K562 (cell line): ENCODE measurements at regions not wholly inside any gene's neighbourhood (a gene's known extent, or its start where the extent isn't known, plus 50 kb on each side); places are given as distances from the start of the nearest gene placed in this dataset.

Experiments
- ATAC-seq: fragments of 200-7000 bp; cut with Tn5 transposase; 3 replicates; pipeline ENCODE4 v1.9.1; 2020; ENCODE audit warnings: moderate library complexity
- BruUV-seq: library from RNA; stranded (reverse); fragments of 400-500 nt; replicated peaks from 2 replicates; lab custom pipeline; 2021; lab: Mats Ljungman, UMichigan
- CTCF ChIA-PET: fragments of 300-600 bp; formaldehyde crosslinking; extraction: SDS; loops from one replicate; lab custom pipeline; 2021; ENCODE audit warnings: low intra/inter-chr PET ratio; lab: Yijun Ruan, JAX
- POLR2A ChIA-PET: fragments of 300-600, 350-650 bp; sonication (Branson Sonifier 250); formaldehyde crosslinking; extraction: SDS; loops from one replicate; lab custom pipeline; 2021; ENCODE audit warnings: antibody characterized with exemption, inconsistent platforms; lab: Yijun Ruan, JAX
- DNase-seq, 4 experiments: peaks; one replicate each; pipeline versions ENCODE4 v3.0.0 to v3.0.0-alpha.2; 2011 to 2018; ENCODE audit warnings: low spot score in 3 of 4, mixed read lengths in 3 of 4; ENCODE audit errors: extremely low read depth in 1 of 4
- FAIRE-seq: peaks from 2 replicates; lab custom pipeline; 2011; peaks lifted over from hg19 to GRCh38; lab: Jason Lieb, UNC
- H2AFZ ChIP-seq: 2 replicates; pipeline ENCODE4 v1.6.0; 2011; ENCODE audit warnings: low read depth, low read length, control low read depth, inconsistent platforms
- H3K27ac ChIP-seq: fragments of 200-600 bp; 3 replicates; pipeline ENCODE4 v1.8.0; 2011; ENCODE audit warnings: low read depth, mild to moderate bottlenecking, control low read depth, inconsistent platforms, low read length, moderate library complexity, mixed read lengths; ENCODE audit errors: extremely low read depth
- H3K27me3 ChIP-seq, 2 experiments: fragments of 300-600 bp in 1 of 2; 2 replicates in 1 of 2; 3 replicates in 1 of 2; pipeline versions ENCODE4 v1.6.0 to v1.8.0; 2011; ENCODE audit warnings: inconsistent platforms in 2 of 2, low read length in 2 of 2, mild to moderate bottlenecking in 1 of 2, mixed read lengths in 1 of 2, moderate library complexity in 1 of 2; ENCODE audit not compliant: control insufficient read depth in 2 of 2, insufficient read depth in 2 of 2
- H3K36me3 ChIP-seq: fragments of 300-600 bp; 3 replicates; pipeline ENCODE4 v1.8.0; 2011; ENCODE audit warnings: mild to moderate bottlenecking, low read length, inconsistent platforms; ENCODE audit not compliant: control insufficient read depth, insufficient read depth
- H3K4me1 ChIP-seq, 2 experiments: fragments of 200-600 bp in 1 of 2; replicated peaks in 1 of 2; 2 replicates in 1 of 2; 3 replicates in 1 of 2; pipeline versions ENCODE4 v1.5.1 to v1.8.0; 2011; ENCODE audit warnings: inconsistent platforms in 2 of 2, low read length in 2 of 2, mild to moderate bottlenecking in 1 of 2, mixed read lengths in 1 of 2, moderate library complexity in 1 of 2; ENCODE audit not compliant: control insufficient read depth in 2 of 2, insufficient read depth in 2 of 2
- H3K4me2 ChIP-seq: 2 replicates; pipeline ENCODE4 v1.6.1; 2011; ENCODE audit warnings: low read length, control low read depth, inconsistent platforms, mixed read lengths; ENCODE audit not compliant: insufficient read depth
- H3K4me3 ChIP-seq: fragments of 200-600 bp; sonication (generic), shearing (Covaris generic); 2 replicates; pipeline ENCODE4 v1.5.1; 2016; ENCODE audit warnings: control low read depth, inconsistent platforms
- H3K79me2 ChIP-seq: fragments of 200-600 bp; 3 replicates; pipeline ENCODE4 v1.8.0; 2011; ENCODE audit warnings: low read length, inconsistent platforms; ENCODE audit not compliant: control insufficient read depth, insufficient read depth
- H3K9ac ChIP-seq, 2 experiments: 2 replicates each; pipeline versions ENCODE4 v1.6.0 to v1.6.1; 2011; ENCODE audit warnings: low read depth in 2 of 2, low read length in 2 of 2, control low read depth in 1 of 2, inconsistent platforms in 1 of 2, mild to moderate bottlenecking in 1 of 2, mixed read lengths in 1 of 2; ENCODE audit not compliant: insufficient read depth in 1 of 2
- H3K9me1 ChIP-seq: one replicate; pipeline ENCODE4 v1.6.0; 2011; ENCODE audit warnings: inconsistent platforms, mild to moderate bottlenecking, low read length, moderate library complexity; ENCODE audit not compliant: control insufficient read depth, insufficient read depth
- H3K9me3 ChIP-seq: replicated peaks from 2 replicates; pipeline ENCODE4 v1.5.1; 2011; ENCODE audit warnings: low read depth, low read length, inconsistent platforms; ENCODE audit not compliant: control insufficient read depth, insufficient read depth
- H4K20me1 ChIP-seq: replicated peaks from 2 replicates; pipeline ENCODE4 v1.6.1; 2011; ENCODE audit warnings: low read length, inconsistent platforms, mixed read lengths; ENCODE audit not compliant: control insufficient read depth, insufficient read depth
- EWSR1 ChIP-seq: fragments of 450-650 bp; IDR thresholded peaks from 2 replicates; pipeline ENCODE4 v1.6.1; 2018; ENCODE audit warnings: borderline replicate concordance, mild to moderate bottlenecking, low read depth, moderate library complexity; ENCODE audit not compliant: partially characterized antibody
- HDAC3 ChIP-seq: fragments of 450-650 bp; IDR thresholded peaks from 2 replicates; pipeline ENCODE4 v1.6.1; 2018; ENCODE audit warnings: borderline replicate concordance, mild to moderate bottlenecking, moderate library complexity; ENCODE audit not compliant: partially characterized antibody
- MEF2A ChIP-seq: IDR thresholded peaks from 2 replicates; pipeline ENCODE4 v1.6.1; 2011; ENCODE audit warnings: low read depth, mild to moderate bottlenecking, low read length, moderate library complexity; ENCODE audit not compliant: control insufficient read depth
- POLR3G ChIP-seq: IDR thresholded peaks from 2 replicates; pipeline ENCODE4 v1.6.1; 2011; ENCODE audit not compliant: insufficient read length, insufficient replicate concordance; ENCODE audit errors: extremely low read depth
- SAFB ChIP-seq: fragments of 200-400 bp; formaldehyde crosslinking; IDR thresholded peaks from 2 replicates; pipeline ENCODE4 v1.6.1; 2017; ENCODE audit warnings: low read depth, low read length, borderline replicate concordance
- SIN3B ChIP-seq: fragments of 450-650 bp; IDR thresholded peaks from 2 replicates; pipeline ENCODE4 v1.6.1; 2017; ENCODE audit warnings: low read depth, mild to moderate bottlenecking, moderate library complexity
- SP1 ChIP-seq: sonication (generic); formaldehyde crosslinking; IDR thresholded peaks from 2 replicates; pipeline ENCODE4 v1.8.1; 2022; ENCODE audit warnings: mild to moderate bottlenecking, missing genetic modification reagents
- TEAD4 ChIP-seq, 2 experiments: sonication (generic) in 1 of 2; formaldehyde crosslinking in 1 of 2; IDR thresholded peaks; 2 replicates each; pipeline versions ENCODE4 v1.6.1 to v1.8.0; 2012 to 2022; ENCODE audit warnings: borderline replicate concordance in 1 of 2, inconsistent platforms in 1 of 2, low read length in 1 of 2, mild to moderate bottlenecking in 1 of 2, missing genetic modification reagents in 1 of 2
- ZNF609 ChIP-seq: sonication (generic); formaldehyde crosslinking; IDR thresholded peaks from 2 replicates; pipeline ENCODE4 v1.8.1; 2023; ENCODE audit warnings: missing genetic modification reagents, mild to moderate bottlenecking, borderline replicate concordance
- WGBS: fragments of 100-300 bp; shearing (Covaris generic); methylation state at CpG from one replicate; pipeline ENCODE4 v1.1.6; 2016; ENCODE audit warnings: low coverage, mixed read lengths; ENCODE audit not compliant: insufficient coverage; ENCODE audit errors: missing lambda C conversion rate; 5-methylcytosine and 5-hydroxymethylcytosine counted together
- in situ Hi-C: fragments of 300-500 bp; cut with MboI; formaldehyde crosslinking; loops from 4 replicates; pipeline ENCODE4 v1.15.0; 2018; ENCODE audit warnings: inconsistent platforms, mixed read lengths
- intact Hi-C: fragments of 100-400 bp; cut with micrococcal nuclease; formaldehyde crosslinking; loops from 2 replicates; pipeline ENCODE4 v1.14.2; 2022
- TF ChIP-seq, protein P1 (sequence below): fragments of 450-650 bp; formaldehyde crosslinking; IDR thresholded peaks from 2 replicates; pipeline ENCODE4 v1.4.0; 2020; ENCODE audit warnings: mild to moderate bottlenecking, moderate library complexity

GRCh38 chr9:71352837-71353236 is 231.4 kb upstream of the TRPM3 start:
- ChIA-PET POLR2A (no interaction called here), CTCF (no interaction called here)
- Histone ChIP-seq H3K9ac (no peak overlapping the region), H3K36me3 (no peaks in the 10 kb centered on the region), H3K4me3 (no peak overlapping the region), H3K27ac (no peak overlapping the region), H2AFZ (no peak overlapping the region), H3K4me1 (no peaks in the 10 kb centered on the region), H3K27me3 (no peaks in the 10 kb centered on the region), H3K9me3 (no peaks in the 10 kb centered on the region), H3K4me2 (no peak overlapping the region), H3K9me1 (no peaks in the 10 kb centered on the region), H4K20me1 (no peaks in the 10 kb centered on the region), H3K79me2 (no peaks in the 10 kb centered on the region)
- FAIRE-seq (no peak), ATAC-seq (no peak), DNase-seq (no peak)
- in situ Hi-C loops = no loop called here
- no TSS peak for BruUV-seq
- WGBS = 0% methylated on average over 5 of the region's 5 CpGs
- intact Hi-C loops = loop anchor here (10.0 kb wide), 1 partner anchor 102 kb away; no protein-coding TSS in a partner anchor
- TF ChIP-seq SIN3B (no peak), SP1 (CRISPR knock-in tag) (no peak), EWSR1 (no peak), ZNF609 (CRISPR knock-in tag) (no peak), SAFB (no peak), HDAC3 (no peak), MEF2A (no peak), POLR3G (no peak), TEAD4 (IDR thresholded peaks at IDR 0.05; ENCODE audit: low read length) (no peak), TEAD4 (CRISPR knock-in tag; IDR thresholded peaks at IDR 0.05; ENCODE audit: borderline replicate concordance) (no peak)
- TF ChIP-seq, protein P1, sequence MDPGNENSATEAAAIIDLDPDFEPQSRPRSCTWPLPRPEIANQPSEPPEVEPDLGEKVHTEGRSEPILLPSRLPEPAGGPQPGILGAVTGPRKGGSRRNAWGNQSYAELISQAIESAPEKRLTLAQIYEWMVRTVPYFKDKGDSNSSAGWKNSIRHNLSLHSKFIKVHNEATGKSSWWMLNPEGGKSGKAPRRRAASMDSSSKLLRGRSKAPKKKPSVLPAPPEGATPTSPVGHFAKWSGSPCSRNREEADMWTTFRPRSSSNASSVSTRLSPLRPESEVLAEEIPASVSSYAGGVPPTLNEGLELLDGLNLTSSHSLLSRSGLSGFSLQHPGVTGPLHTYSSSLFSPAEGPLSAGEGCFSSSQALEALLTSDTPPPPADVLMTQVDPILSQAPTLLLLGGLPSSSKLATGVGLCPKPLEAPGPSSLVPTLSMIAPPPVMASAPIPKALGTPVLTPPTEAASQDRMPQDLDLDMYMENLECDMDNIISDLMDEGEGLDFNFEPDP = no peak
